ENCODE measurements at regions not wholly inside any gene's neighbourhood (a gene's known extent, or its start where the extent isn't known, plus 50 kb on each side); places are given as distances from the start of the nearest gene placed in this dataset.

- no peak for TF ChIP-seq ATF2 (IDR thresholded peaks at IDR 0.05; ENCODE audit: low read length)
- TF ChIP-seq POU5F1 (IDR thresholded peaks at IDR 0.05; ENCODE audit: low read depth, low read length) = no peak
- TF ChIP-seq TCF12 (IDR thresholded peaks at IDR 0.05; ENCODE audit: low read depth, low read length) = no peak
- no peak for TF ChIP-seq JUN (IDR thresholded peaks at IDR 0.05; ENCODE audit: low read depth, low read length)
- TF ChIP-seq TEAD4 (IDR thresholded peaks at IDR 0.05; ENCODE audit: low read depth, low read length) = no peak
- no peak for TF ChIP-seq JUND (IDR thresholded peaks at IDR 0.05; ENCODE audit: low read length)
- no peak for TF ChIP-seq EP300 (IDR thresholded peaks at IDR 0.05; ENCODE audit: borderline replicate concordance in 1 of 2, low read depth in 2 of 2, low read length in 2 of 2)
Measured at GRCh38 chr20:57939499-57939898, 229.7 kb upstream of the PMEPA1 start (continued).

Data from H1 (cell line).